ENCODE measurements at regions not wholly inside any gene's neighbourhood (a gene's known extent, or its start where the extent isn't known, plus 50 kb on each side); places are given as distances from the start of the nearest gene placed in this dataset.
"Not testable (repeated sequence)": the region's sequence is repeated elsewhere in the genome, so short reads cannot be mapped to it uniquely, and the experiment has no call there.

- H3K9me3 ChIP-seq (ENCODE audit: low read length); H3K27me3 ChIP-seq (ENCODE audit: insufficient read depth, low read length, poor library complexity, severe bottlenecking); H3K27ac ChIP-seq (ENCODE audit: low read depth, low read length); CTCF ChIA-PET; H3K4me3 ChIP-seq (ENCODE audit: low read length); H3K27me3 Mint-ChIP-seq; H3K9me3 Mint-ChIP-seq; H3K36me3 ChIP-seq (ENCODE audit: insufficient read depth, low read length); H3K4me1 ChIP-seq (ENCODE audit: insufficient read depth, low read length): not testable (repeated sequence)
- peaks cover 0 to 20% (median 0%) of the 10 kb centered on the region in 3 donors for H3K36me3 Mint-ChIP-seq
- peak overlapping the region; percentile 95 to 100 (median 100) for H3K27ac Mint-ChIP-seq
- H3K4me3 Mint-ChIP-seq: peak overlapping the region; percentile 90 to 98 (median 96)
- DNase-seq: peak in 4 of 5 donors; percentile 12 to 66 (median 41)
- POLR2A ChIA-PET: interaction anchor here (0.6 kb wide), 1 partner anchor 1340 kb away, joined by 3 read pairs; no protein-coding TSS in a partner anchor
- peaks cover 29 to 48% (median 45%) of the 10 kb centered on the region in 3 donors for H3K4me1 Mint-ChIP-seq
Observed at GRCh38 chr1:149635290-149635899, 51.7 kb downstream of the PPIAL4C start.

- POLR2A ChIA-PET: interaction anchor here (0.6 kb wide), 1 partner anchor 1339 kb away, joined by 3 read pairs; no protein-coding TSS in a partner anchor
- H3K27me3 Mint-ChIP-seq; H3K27me3 ChIP-seq (ENCODE audit: insufficient read depth, low read length, poor library complexity, severe bottlenecking); CTCF ChIA-PET; H3K4me1 ChIP-seq (ENCODE audit: insufficient read depth, low read length); H3K9me3 ChIP-seq (ENCODE audit: low read length); H3K36me3 ChIP-seq (ENCODE audit: insufficient read depth, low read length); H3K9me3 Mint-ChIP-seq: not testable (repeated sequence)
- Mint-ChIP-seq H3K36me3 (peaks cover 0 to 23% (median 2%) of the 10 kb centered on the region in 3 donors), H3K4me1 (peaks cover 27 to 49% (median 45%) of the 10 kb centered on the region in 3 donors), H3K4me3 (peak overlapping the region; percentile 90 to 98 (median 96)), H3K27ac (peak overlapping the region; percentile 95 to 100 (median 100))
- DNase-seq: peak; percentile 82 to 94 (median 90)
- Histone ChIP-seq H3K4me3 (ENCODE audit: low read length) (peak overlapping the region; percentile 66), H3K27ac (ENCODE audit: low read depth, low read length) (peak overlapping the region; percentile 95)
Observed at GRCh38 chr1:149636286-149637122, 52.9 kb downstream of the PPIAL4C start.

DNA sequence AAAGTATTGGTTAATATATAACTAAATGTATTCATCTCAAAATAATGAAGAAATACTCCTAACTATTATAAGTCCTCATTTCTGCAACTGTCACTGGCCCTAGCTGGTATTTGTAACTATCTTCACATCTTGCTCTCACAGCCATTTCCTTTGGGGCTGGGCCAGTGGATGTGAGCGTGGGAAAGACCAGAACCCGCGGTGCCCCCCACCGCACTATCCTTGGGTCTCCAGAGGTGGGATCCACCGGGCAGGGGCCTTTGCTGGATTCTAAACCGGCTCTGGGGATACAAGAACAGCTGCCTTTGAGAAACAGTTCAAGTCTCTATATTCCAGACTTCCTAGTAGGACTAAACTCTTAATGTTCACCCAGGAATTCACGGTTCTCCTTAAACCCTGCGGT, 54.8 kb downstream of the PPIAL4C start:
- peak overlapping the region in 4 of 7 donors; percentile 28 to 74 (median 35) for H3K4me3 Mint-ChIP-seq

DNA sequence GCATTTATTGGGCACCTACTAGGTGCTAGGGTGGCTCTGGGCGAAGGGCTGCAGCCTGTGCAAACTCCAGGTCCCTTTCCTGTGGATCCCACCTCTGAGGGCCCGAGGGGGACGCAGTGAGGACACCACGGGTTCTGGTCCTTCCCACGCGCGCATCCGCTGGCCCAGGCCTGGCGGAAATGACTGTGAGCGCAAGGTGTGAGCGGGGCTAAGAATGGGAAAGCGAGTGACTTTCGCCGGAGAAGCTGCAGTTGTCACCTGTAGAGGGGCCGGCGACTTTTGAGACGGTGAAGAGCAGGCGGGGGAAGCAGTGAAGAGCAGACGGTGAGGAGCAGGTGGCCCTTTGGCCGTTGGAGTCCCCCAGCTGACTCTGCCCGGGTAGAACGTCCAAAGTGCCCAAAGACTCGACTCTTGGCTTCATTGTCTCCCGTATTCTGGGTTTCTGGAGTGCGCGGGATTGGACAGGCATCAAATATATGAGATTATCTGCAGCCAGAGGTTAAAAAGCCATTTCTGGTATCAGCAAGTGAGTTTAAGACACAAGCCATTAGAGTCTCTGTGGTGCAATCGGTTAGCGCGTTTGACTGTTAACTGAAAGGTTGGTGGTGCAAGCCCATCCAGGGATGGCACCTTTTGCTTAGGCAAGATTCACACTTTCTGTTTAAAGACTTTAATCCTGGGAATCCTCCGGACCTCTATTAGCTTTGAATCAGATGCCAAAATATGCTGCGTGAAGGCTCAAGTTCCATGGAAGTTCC, 55.4 kb downstream of the PPIAL4C start:
- H3K27me3 Mint-ChIP-seq; H3K4me3 ChIP-seq (ENCODE audit: low read length); H3K36me3 ChIP-seq (ENCODE audit: insufficient read depth, low read length); H3K4me1 ChIP-seq (ENCODE audit: insufficient read depth, low read length); POLR2A ChIA-PET; H3K27me3 ChIP-seq (ENCODE audit: insufficient read depth, low read length, poor library complexity, severe bottlenecking); H3K9me3 Mint-ChIP-seq; CTCF ChIA-PET; H3K4me3 Mint-ChIP-seq; H3K9me3 ChIP-seq (ENCODE audit: low read length); H3K27ac ChIP-seq (ENCODE audit: low read depth, low read length): not testable (repeated sequence)
- H3K4me1 Mint-ChIP-seq: peaks cover 23 to 45% (median 45%) of the 10 kb centered on the region in 3 donors
- peak in 1 of 5 donors; percentile 44 for DNase-seq
- peaks cover 0 to 26% (median 2%) of the 10 kb centered on the region in 3 donors for H3K36me3 Mint-ChIP-seq
- H3K27ac Mint-ChIP-seq: peak overlapping the region in 5 of 8 donors; percentile 42 to 84 (median 76)

More for the DNA sequence above, 54.8 kb downstream of the PPIAL4C start:
- POLR2A ChIA-PET; H3K27me3 Mint-ChIP-seq; CTCF ChIA-PET; H3K4me1 ChIP-seq (ENCODE audit: insufficient read depth, low read length); H3K36me3 ChIP-seq (ENCODE audit: insufficient read depth, low read length); H3K27me3 ChIP-seq (ENCODE audit: insufficient read depth, low read length, poor library complexity, severe bottlenecking); H3K4me3 ChIP-seq (ENCODE audit: low read length); DNase-seq; H3K9me3 ChIP-seq (ENCODE audit: low read length); H3K27ac ChIP-seq (ENCODE audit: low read depth, low read length); H3K9me3 Mint-ChIP-seq: not testable (repeated sequence)
- Mint-ChIP-seq H3K27ac (peak overlapping the region in 6 of 8 donors; percentile 46 to 92 (median 76)), H3K4me1 (peaks cover 29 to 51% (median 50%) of the 10 kb centered on the region in 3 donors), H3K36me3 (peaks cover 0 to 27% (median 2%) of the 10 kb centered on the region in 3 donors)

DNA sequence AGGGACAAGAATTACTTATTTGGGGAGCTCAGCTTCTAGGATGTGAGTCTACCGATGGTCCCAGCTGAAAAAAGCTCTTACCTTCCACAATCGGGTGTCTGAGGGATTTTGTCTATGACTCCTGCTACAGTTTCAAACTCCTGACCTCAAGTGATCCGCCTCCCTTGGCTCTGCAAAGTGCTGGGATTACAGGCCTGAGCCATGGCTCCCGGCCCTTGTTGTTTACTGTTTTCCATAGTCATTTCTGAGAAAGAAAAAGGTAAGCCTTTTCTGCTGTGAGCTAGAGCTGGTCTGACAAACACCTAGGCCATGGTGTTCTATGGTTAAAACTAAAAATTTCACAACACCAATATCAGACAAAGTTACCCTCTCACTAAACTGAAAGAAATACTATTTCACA, 57.5 kb downstream of the PPIAL4C start:
- POLR2A ChIA-PET; H3K4me3 Mint-ChIP-seq; H3K36me3 ChIP-seq (ENCODE audit: insufficient read depth, low read length); H3K4me3 ChIP-seq (ENCODE audit: low read length); H3K9me3 Mint-ChIP-seq; DNase-seq; H3K27ac ChIP-seq (ENCODE audit: low read depth, low read length); H3K27me3 Mint-ChIP-seq; H3K27me3 ChIP-seq (ENCODE audit: insufficient read depth, low read length, poor library complexity, severe bottlenecking); H3K4me1 ChIP-seq (ENCODE audit: insufficient read depth, low read length); CTCF ChIA-PET; H3K9me3 ChIP-seq (ENCODE audit: low read length): not testable (repeated sequence)
- Mint-ChIP-seq H3K4me1 (peaks cover 20 to 47% (median 37%) of the 10 kb centered on the region in 3 donors), H3K27ac (peak overlapping the region in 7 of 8 donors; percentile 34 to 75 (median 43)), H3K36me3 (peaks cover 0 to 26% (median 2%) of the 10 kb centered on the region in 3 donors)

- H3K27me3 Mint-ChIP-seq; H3K9me3 ChIP-seq (ENCODE audit: low read length); H3K36me3 ChIP-seq (ENCODE audit: insufficient read depth, low read length); H3K27ac ChIP-seq (ENCODE audit: low read depth, low read length); DNase-seq; H3K9me3 Mint-ChIP-seq; H3K4me3 ChIP-seq (ENCODE audit: low read length); H3K4me1 ChIP-seq (ENCODE audit: insufficient read depth, low read length); CTCF ChIA-PET; POLR2A ChIA-PET; H3K27me3 ChIP-seq (ENCODE audit: insufficient read depth, low read length, poor library complexity, severe bottlenecking): not testable (repeated sequence)
- H3K27ac Mint-ChIP-seq: peak overlapping the region in 7 of 8 donors; percentile 45 to 86 (median 79)
- H3K4me3 Mint-ChIP-seq: peak overlapping the region in 1 of 7 donors; percentile 37
- peaks cover 0 to 12% (median 2%) of the 10 kb centered on the region in 3 donors for H3K36me3 Mint-ChIP-seq
- peaks cover 10 to 27% (median 15%) of the 10 kb centered on the region in 3 donors for H3K4me1 Mint-ChIP-seq
Observed at GRCh38 chr1:149644818-149645217, 61.2 kb downstream of the PPIAL4C start.

- H3K4me3 ChIP-seq (ENCODE audit: low read length); CTCF ChIA-PET; H3K27me3 Mint-ChIP-seq; H3K4me1 ChIP-seq (ENCODE audit: insufficient read depth, low read length); POLR2A ChIA-PET; H3K36me3 ChIP-seq (ENCODE audit: insufficient read depth, low read length); H3K36me3 Mint-ChIP-seq; H3K9me3 Mint-ChIP-seq; H3K9me3 ChIP-seq (ENCODE audit: low read length); H3K27me3 ChIP-seq (ENCODE audit: insufficient read depth, low read length, poor library complexity, severe bottlenecking); H3K27ac ChIP-seq (ENCODE audit: low read depth, low read length): not testable (repeated sequence)
- Mint-ChIP-seq H3K4me3 (peak overlapping the region; percentile 83 to 91 (median 89)), H3K4me1 (peaks cover 10 to 22% (median 10%) of the 10 kb centered on the region in 3 donors), H3K27ac (peak overlapping the region; percentile 63 to 92 (median 78))
- peak in 2 of 5 donors; percentile 8 to 24 for DNase-seq
Observed at GRCh38 chr1:149646360-149647017, 62.8 kb downstream of the PPIAL4C start.
